ENCODE measurements at regions not wholly inside any gene's neighbourhood (a gene's known extent, or its start where the extent isn't known, plus 50 kb on each side); places are given as distances from the start of the nearest gene placed in this dataset.

DNA sequence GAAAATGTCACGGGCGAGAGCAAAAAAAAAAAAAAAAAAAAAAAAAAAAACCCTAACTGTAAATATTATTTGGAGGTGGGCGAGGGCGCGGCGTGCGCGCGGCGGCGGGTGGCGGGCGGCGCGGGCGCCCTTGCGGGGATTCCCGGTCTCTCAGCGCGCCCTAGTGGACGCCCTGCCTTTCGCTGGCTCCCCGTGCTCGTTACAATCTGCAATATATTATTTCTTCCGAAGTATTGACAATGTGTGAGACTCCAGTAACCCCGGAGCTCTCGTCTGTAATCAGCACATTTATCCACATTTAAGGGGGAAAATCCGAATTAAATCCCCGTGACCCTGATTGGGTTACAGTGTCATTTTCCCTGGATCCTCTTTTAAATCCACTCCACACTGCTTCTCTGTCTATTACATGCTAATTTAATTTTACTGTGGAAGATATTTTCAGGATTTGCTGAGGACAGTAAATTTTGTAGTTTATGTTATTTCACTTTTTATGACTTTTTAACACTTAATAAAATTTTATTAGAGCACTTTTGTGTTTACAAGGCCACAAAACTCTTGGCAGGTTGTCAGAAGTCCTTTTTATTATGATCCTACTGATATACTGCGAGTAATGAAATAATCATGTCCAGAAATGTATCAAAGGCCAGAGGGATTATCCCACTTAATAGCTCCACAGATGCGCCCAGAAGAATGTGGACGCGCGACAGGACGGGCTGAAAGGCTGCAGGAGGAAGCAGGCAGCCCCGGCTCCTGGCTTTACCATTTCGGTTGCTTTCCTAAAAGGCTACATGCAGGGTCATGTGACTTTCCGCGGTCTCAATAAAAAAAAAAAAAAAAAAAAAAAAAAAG lies 369.1 kb downstream of the MTX2 start:
- Histone ChIP-seq H3K9ac (ENCODE audit: insufficient read depth, low read depth, low read length) (no peak overlapping the region), H3K4me2 (ENCODE audit: low read depth, low read length) (peak overlapping the region; percentile 81), H2AFZ (ENCODE audit: low read length) (no peak overlapping the region), H3K27me3 (ENCODE audit: control insufficient read depth in 1 of 2, insufficient read depth in 2 of 2, low read length in 2 of 2) (peaks cover 6 to 59% of the 10 kb centered on the region in 2 experiments), H4K20me1 (ENCODE audit: insufficient read depth, low read length) (no peaks in the 10 kb centered on the region), H3K27ac (ENCODE audit: extremely low read length, insufficient read depth, low read length) (no peak overlapping the region), H3K4me3 (replicated peaks in 1 of 3; ENCODE audit: insufficient read depth in 1 of 3, low read depth in 2 of 3, low read length in 3 of 3) (peak overlapping the region; percentile 39 to 68 (median 50)), H3K9me3 (ENCODE audit: low read length) (no peaks in the 10 kb centered on the region), H3K4me1 (ENCODE audit: insufficient read depth, low read length) (peaks cover 11% of the 10 kb centered on the region; the same call in 1 of the 2 replicates), H3K36me3 (replicated peaks in 1 of 2; ENCODE audit: control insufficient read depth in 1 of 2, insufficient read depth in 2 of 2, low read length in 2 of 2) (no peaks in the 10 kb centered on the region), H3K79me2 (ENCODE audit: insufficient read depth, low read length) (no peaks in the 10 kb centered on the region)
- in situ Hi-C loops (cut with HindIII; ENCODE audit: extremely low pct_ligation_motif_present, low pct_unique_long_range_greater_than_20kb) (loop anchor here (5.0 to 10.0 kb wide), 2 partner anchors 184 to 511 kb away; partner anchors contain the start of gene HOXD8), intact Hi-C loops (cut with micrococcal nuclease; ENCODE audit: unreplicated experiment) (loop anchor here (1.0 to 5.0 kb wide), 4 partner anchors 184 to 526 kb away; no protein-coding TSS in a partner anchor)
- ChIA-PET CTCF (ENCODE audit: low intra/inter-chr PET ratio, low total read pairs) (interaction anchor here (1.1 to 3.3 kb wide), 3 partner anchors 14 to 511 kb away, joined by 3 to 19 read pairs (median 13); no protein-coding TSS in a partner anchor), POLR2A (no interaction called here)
- DNase-seq (ENCODE audit: low spot score) (peak; percentile 15), FAIRE-seq (no peak), ATAC-seq (peak; percentile 97)
- 9% methylated on average over 38 of the region's 39 CpGs for WGBS (ENCODE audit: low lambda C conversion rate)
- no TSS peak for BruUV-seq (replicated peaks)
- TF ChIP-seq, protein P1, sequence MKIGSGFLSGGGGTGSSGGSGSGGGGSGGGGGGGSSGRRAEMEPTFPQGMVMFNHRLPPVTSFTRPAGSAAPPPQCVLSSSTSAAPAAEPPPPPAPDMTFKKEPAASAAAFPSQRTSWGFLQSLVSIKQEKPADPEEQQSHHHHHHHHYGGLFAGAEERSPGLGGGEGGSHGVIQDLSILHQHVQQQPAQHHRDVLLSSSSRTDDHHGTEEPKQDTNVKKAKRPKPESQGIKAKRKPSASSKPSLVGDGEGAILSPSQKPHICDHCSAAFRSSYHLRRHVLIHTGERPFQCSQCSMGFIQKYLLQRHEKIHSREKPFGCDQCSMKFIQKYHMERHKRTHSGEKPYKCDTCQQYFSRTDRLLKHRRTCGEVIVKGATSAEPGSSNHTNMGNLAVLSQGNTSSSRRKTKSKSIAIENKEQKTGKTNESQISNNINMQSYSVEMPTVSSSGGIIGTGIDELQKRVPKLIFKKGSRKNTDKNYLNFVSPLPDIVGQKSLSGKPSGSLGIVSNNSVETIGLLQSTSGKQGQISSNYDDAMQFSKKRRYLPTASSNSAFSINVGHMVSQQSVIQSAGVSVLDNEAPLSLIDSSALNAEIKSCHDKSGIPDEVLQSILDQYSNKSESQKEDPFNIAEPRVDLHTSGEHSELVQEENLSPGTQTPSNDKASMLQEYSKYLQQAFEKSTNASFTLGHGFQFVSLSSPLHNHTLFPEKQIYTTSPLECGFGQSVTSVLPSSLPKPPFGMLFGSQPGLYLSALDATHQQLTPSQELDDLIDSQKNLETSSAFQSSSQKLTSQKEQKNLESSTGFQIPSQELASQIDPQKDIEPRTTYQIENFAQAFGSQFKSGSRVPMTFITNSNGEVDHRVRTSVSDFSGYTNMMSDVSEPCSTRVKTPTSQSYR (CRISPR knock-in tag; IDR thresholded peaks at IDR 0.05; ENCODE audit: borderline replicate concordance) = no peak
- TF ChIP-seq FOXC1 (CRISPR knock-in tag; IDR thresholded peaks at IDR 0.05; ENCODE audit: borderline replicate concordance) (no peak), RAD21 (CRISPR knock-in tag; IDR thresholded peaks at IDR 0.05) (peak; percentile 84), ZNF431 (CRISPR knock-in tag; IDR thresholded peaks at IDR 0.05; ENCODE audit: borderline replicate concordance, low read depth) (no peak), ZNF160 (CRISPR knock-in tag; IDR thresholded peaks at IDR 0.05) (no peak), SNRNP70 (IDR thresholded peaks at IDR 0.05; ENCODE audit: low read depth, low read length) (no peak), NR1H2 (CRISPR knock-in tag; IDR thresholded peaks at IDR 0.05; ENCODE audit: borderline replicate concordance, low read depth) (no peak), HNRNPUL1 (IDR thresholded peaks at IDR 0.05; ENCODE audit: low read depth, low read length) (no peak), MXD4 (CRISPR knock-in tag; IDR thresholded peaks at IDR 0.05) (no peak), HNRNPL (IDR thresholded peaks at IDR 0.05; ENCODE audit: low read depth, low read length) (no peak), ZSCAN25 (CRISPR knock-in tag; IDR thresholded peaks at IDR 0.05) (no peak), ZFP36 (IDR thresholded peaks at IDR 0.05; ENCODE audit: borderline replicate concordance, low read depth, low read length, partially characterized antibody) (peak; percentile 61)
- TF ChIP-seq, protein P2, sequence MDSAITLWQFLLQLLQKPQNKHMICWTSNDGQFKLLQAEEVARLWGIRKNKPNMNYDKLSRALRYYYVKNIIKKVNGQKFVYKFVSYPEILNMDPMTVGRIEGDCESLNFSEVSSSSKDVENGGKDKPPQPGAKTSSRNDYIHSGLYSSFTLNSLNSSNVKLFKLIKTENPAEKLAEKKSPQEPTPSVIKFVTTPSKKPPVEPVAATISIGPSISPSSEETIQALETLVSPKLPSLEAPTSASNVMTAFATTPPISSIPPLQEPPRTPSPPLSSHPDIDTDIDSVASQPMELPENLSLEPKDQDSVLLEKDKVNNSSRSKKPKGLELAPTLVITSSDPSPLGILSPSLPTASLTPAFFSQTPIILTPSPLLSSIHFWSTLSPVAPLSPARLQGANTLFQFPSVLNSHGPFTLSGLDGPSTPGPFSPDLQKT (CRISPR knock-in tag; IDR thresholded peaks at IDR 0.05; ENCODE audit: borderline replicate concordance) = no peak
- TF ChIP-seq, protein P3, sequence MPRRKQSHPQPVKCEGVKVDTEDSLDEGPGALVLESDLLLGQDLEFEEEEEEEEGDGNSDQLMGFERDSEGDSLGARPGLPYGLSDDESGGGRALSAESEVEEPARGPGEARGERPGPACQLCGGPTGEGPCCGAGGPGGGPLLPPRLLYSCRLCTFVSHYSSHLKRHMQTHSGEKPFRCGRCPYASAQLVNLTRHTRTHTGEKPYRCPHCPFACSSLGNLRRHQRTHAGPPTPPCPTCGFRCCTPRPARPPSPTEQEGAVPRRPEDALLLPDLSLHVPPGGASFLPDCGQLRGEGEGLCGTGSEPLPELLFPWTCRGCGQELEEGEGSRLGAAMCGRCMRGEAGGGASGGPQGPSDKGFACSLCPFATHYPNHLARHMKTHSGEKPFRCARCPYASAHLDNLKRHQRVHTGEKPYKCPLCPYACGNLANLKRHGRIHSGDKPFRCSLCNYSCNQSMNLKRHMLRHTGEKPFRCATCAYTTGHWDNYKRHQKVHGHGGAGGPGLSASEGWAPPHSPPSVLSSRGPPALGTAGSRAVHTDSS (CRISPR knock-in tag; conservative IDR thresholded peaks at IDR 0.05) = no peak
- TF ChIP-seq, protein P4, sequence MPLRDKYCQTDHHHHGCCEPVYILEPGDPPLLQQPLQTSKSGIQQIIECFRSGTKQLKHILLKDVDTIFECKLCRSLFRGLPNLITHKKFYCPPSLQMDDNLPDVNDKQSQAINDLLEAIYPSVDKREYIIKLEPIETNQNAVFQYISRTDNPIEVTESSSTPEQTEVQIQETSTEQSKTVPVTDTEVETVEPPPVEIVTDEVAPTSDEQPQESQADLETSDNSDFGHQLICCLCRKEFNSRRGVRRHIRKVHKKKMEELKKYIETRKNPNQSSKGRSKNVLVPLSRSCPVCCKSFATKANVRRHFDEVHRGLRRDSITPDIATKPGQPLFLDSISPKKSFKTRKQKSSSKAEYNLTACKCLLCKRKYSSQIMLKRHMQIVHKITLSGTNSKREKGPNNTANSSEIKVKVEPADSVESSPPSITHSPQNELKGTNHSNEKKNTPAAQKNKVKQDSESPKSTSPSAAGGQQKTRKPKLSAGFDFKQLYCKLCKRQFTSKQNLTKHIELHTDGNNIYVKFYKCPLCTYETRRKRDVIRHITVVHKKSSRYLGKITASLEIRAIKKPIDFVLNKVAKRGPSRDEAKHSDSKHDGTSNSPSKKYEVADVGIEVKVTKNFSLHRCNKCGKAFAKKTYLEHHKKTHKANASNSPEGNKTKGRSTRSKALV (CRISPR knock-in tag; IDR thresholded peaks at IDR 0.05) = 0 out of 2 replicates have a peak, but pooled peaks have one; percentile 1

Data from HepG2 (cell line).